Endothelial cell (in vitro differentiated cells): ENCODE measurements at regions not wholly inside any gene's neighbourhood (a gene's known extent, or its start where the extent isn't known, plus 50 kb on each side); places are given as distances from the start of the nearest gene placed in this dataset.

Experiments
- DNase-seq: peaks from one replicate; pipeline ENCODE4 v3.0.0; 2021; ENCODE audit warnings: low spot score
- H3K27ac Mint-ChIP-seq: one replicate; pipeline ENCODE4 v1.8.0; 2021; ENCODE audit warnings: mixed read lengths, inconsistent platforms; ENCODE audit not compliant: unreplicated experiment
- H3K27me3 Mint-ChIP-seq: one replicate; pipeline ENCODE4 v1.8.0; 2021; ENCODE audit warnings: mild to moderate bottlenecking, moderate library complexity, mixed read lengths, inconsistent platforms; ENCODE audit not compliant: unreplicated experiment
- H3K36me3 Mint-ChIP-seq: one replicate; pipeline ENCODE4 v1.8.0; 2021; ENCODE audit warnings: mild to moderate bottlenecking, low read depth, mixed read lengths, inconsistent platforms; ENCODE audit not compliant: unreplicated experiment
- H3K4me1 Mint-ChIP-seq: one replicate; pipeline ENCODE4 v1.8.0; 2021; ENCODE audit warnings: mild to moderate bottlenecking, mixed read lengths, inconsistent platforms; ENCODE audit not compliant: unreplicated experiment
- H3K4me3 Mint-ChIP-seq: one replicate; pipeline ENCODE4 v1.8.0; 2021; ENCODE audit warnings: mild to moderate bottlenecking, mixed read lengths, inconsistent platforms; ENCODE audit not compliant: unreplicated experiment
- H3K9me3 Mint-ChIP-seq: one replicate; pipeline ENCODE4 v1.8.0; 2021; ENCODE audit warnings: mixed read lengths, inconsistent platforms; ENCODE audit not compliant: unreplicated experiment
- TF ChIP-seq, protein P1 (sequence below): fragments of 200-600 bp; sonication (generic); IDR thresholded peaks from one replicate; pipeline ENCODE4 v1.5.0; 2021; ENCODE audit warnings: antibody characterized with exemption; ENCODE audit not compliant: unreplicated experiment

DNA sequence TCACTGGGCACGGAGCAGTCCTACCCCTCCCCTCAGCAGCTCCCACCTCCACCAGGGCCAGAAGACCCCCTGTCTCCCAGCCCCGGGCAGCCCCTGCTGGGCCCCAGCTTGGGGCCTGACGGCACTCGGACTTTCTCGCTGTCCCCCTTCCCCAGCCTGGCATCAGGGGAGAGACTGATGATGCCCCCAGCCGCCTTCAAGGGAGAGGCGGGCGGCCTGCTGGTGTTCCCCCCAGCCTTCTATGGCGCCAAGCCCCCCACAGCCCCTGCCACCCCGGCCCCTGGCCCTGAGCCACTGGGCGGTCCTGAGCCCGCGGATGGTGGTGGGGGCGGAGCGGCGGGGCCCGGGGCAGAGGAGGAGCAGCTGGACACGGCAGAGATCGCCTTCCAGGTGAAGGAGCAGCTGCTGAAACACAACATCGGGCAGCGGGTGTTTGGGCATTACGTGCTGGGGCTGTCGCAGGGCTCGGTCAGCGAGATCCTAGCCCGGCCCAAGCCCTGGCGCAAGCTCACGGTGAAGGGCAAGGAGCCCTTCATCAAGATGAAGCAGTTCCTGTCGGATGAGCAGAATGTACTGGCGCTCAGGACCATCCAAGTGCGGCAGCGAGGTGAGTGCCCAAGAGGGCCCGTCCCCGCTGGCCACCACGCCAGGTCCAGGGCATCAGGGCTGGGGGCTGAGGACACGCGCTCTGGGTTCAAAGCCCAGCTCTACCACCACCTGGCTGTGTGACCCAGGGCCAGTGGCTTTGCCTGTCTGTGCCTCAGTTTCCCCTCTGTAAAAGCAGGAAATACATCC is 58.6 kb downstream of the PHETA1 start:
- peaks cover 6% of the 10 kb centered on the region for H3K9me3 Mint-ChIP-seq
- TF ChIP-seq, protein P1, sequence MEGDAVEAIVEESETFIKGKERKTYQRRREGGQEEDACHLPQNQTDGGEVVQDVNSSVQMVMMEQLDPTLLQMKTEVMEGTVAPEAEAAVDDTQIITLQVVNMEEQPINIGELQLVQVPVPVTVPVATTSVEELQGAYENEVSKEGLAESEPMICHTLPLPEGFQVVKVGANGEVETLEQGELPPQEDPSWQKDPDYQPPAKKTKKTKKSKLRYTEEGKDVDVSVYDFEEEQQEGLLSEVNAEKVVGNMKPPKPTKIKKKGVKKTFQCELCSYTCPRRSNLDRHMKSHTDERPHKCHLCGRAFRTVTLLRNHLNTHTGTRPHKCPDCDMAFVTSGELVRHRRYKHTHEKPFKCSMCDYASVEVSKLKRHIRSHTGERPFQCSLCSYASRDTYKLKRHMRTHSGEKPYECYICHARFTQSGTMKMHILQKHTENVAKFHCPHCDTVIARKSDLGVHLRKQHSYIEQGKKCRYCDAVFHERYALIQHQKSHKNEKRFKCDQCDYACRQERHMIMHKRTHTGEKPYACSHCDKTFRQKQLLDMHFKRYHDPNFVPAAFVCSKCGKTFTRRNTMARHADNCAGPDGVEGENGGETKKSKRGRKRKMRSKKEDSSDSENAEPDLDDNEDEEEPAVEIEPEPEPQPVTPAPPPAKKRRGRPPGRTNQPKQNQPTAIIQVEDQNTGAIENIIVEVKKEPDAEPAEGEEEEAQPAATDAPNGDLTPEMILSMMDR: no peak
- H3K27ac Mint-ChIP-seq: no peak overlapping the region
- no peak for DNase-seq
- peaks cover 3% of the 10 kb centered on the region for H3K27me3 Mint-ChIP-seq
- H3K4me1 Mint-ChIP-seq: no peaks in the 10 kb centered on the region
- no peak overlapping the region for H3K4me3 Mint-ChIP-seq
- H3K36me3 Mint-ChIP-seq: peaks cover 6% of the 10 kb centered on the region

DNA sequence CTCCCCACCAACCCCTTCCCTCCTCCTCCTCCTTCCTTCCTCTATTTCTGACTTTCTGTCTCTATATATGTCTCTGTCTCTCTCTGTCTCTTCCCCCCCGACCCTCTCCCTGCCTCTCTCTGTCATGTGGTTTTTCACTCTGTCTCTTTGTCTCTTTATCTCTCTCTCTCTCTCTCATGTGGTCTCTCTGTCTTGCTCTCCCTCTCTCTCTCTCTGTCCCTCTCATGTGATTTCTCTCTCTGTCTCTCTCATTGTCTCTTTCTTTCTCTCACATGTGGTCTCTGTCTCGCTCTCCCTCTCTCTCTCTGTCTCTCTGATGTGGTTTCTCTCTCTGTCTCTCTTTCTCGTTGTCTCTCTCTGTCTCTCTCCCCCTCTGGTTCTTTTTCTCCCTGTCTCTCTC is 59.3 kb downstream of the PHETA1 start:
- H3K9me3 Mint-ChIP-seq: peaks cover 13% of the 10 kb centered on the region
- no peak for DNase-seq
- H3K27me3 Mint-ChIP-seq: peaks cover 7% of the 10 kb centered on the region
- no peaks in the 10 kb centered on the region for H3K4me1 Mint-ChIP-seq
- TF ChIP-seq, protein P1: no peak
- H3K4me3 Mint-ChIP-seq: no peak overlapping the region
- H3K36me3 Mint-ChIP-seq: peaks cover 13% of the 10 kb centered on the region
- no peak overlapping the region for H3K27ac Mint-ChIP-seq

DNA sequence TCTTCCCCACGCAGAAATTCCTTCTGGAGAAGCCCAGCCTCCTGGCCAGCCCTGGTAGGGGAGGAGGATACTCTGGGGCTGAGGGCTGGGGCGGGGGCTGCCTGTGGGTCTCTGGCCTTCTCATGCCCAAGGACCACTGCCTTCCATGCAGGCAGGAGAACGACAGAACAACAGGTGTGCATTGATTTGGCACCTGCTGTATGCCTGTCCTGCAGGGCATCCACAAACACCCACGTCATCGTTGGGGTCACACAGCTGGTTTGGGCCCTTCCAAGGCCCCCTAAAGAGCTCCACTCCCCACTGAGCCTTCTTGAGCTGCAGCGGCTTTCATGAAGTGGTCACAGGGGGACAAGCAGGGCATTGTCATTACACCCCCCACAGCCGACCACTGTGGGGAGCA is 60.4 kb downstream of the PHETA1 start:
- no peak for DNase-seq
- TF ChIP-seq, protein P1: no peak
- H3K4me3 Mint-ChIP-seq: no peak overlapping the region
- H3K36me3 Mint-ChIP-seq: peaks cover 16% of the 10 kb centered on the region
- H3K4me1 Mint-ChIP-seq: no peaks in the 10 kb centered on the region
- peaks cover 7% of the 10 kb centered on the region for H3K27me3 Mint-ChIP-seq
- H3K9me3 Mint-ChIP-seq: peaks cover 17% of the 10 kb centered on the region
- no peak overlapping the region for H3K27ac Mint-ChIP-seq

DNA sequence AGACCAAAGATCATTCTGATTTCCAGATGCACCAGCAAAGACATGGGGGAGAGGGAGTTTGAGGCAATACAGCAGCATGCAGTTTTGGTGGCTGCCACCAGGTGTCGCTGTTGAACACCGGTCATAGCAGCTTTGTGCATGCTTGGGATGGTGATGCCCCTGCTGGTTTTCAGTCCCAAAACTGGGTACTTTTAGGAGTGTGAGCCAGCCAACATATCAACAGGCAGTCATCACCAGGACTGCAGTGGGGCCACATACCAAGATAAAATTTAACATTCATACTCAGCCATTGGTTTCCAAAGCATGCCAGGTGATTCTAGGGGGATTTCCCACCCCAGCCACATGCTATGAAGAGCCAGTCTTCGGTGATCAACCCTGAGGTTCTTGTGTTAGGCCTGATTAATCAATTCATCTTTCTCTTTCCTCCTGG is 64.2 kb downstream of the PHETA1 start:
- DNase-seq: peak; percentile 37

DNA sequence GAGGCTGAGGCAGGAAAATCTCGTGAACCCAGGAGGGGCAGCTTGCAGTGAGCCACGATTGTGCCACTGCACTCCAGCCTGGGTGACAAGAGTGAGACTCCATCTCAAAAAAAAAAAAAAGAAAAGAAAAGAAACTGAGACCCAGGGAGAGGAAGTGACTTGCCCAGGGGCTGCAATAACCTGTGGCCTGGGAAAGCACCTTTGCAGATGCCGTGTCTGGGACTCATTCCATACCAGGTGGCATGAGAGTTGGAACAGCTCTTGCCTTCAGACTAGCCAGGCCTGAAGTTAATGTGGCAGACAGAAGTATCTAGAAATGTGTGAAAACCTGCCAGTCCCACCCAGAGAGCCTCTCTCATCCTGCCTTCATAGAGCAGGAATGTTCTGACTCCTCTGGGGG is 65.4 kb downstream of the PHETA1 start:
- no peak for DNase-seq
- no peak overlapping the region for H3K27ac Mint-ChIP-seq

More for the DNA sequence above, 64.2 kb downstream of the PHETA1 start:
- peaks cover 16% of the 10 kb centered on the region for H3K36me3 Mint-ChIP-seq
- H3K27me3 Mint-ChIP-seq: peaks cover 7% of the 10 kb centered on the region
- no peaks in the 10 kb centered on the region for H3K4me1 Mint-ChIP-seq
- TF ChIP-seq, protein P1: peak; percentile 100
- peak overlapping the region; percentile 54 for H3K4me3 Mint-ChIP-seq
- peaks cover 17% of the 10 kb centered on the region for H3K9me3 Mint-ChIP-seq
- no peak overlapping the region for H3K27ac Mint-ChIP-seq

More for the DNA sequence above, 65.4 kb downstream of the PHETA1 start:
- H3K4me3 Mint-ChIP-seq: no peak overlapping the region
- no peaks in the 10 kb centered on the region for H3K4me1 Mint-ChIP-seq
- TF ChIP-seq, protein P1: no peak
- peaks cover 17% of the 10 kb centered on the region for H3K9me3 Mint-ChIP-seq
- H3K36me3 Mint-ChIP-seq: peaks cover 16% of the 10 kb centered on the region
- H3K27me3 Mint-ChIP-seq: peaks cover 7% of the 10 kb centered on the region
